ENCODE measurements at regions not wholly inside any gene's neighbourhood (a gene's known extent, or its start where the extent isn't known, plus 50 kb on each side); places are given as distances from the start of the nearest gene placed in this dataset.

DNA sequence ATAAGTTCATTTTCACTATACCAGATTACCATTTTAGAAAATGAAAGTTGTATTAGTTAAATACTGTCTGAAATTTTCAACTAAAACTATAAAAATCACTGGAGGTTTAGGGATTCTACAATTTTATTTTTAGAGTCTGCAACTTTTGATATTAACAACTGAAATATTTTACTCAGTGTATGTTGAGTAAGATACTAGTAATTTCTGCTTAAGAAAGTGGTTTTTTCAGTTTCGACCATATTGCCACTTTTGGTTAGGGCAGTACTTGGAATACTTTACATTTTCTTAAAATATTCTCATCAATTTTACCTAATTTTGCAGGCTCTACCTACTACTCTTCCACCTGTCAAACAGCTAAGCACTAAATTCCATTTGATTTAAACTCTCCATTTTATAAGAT lies 59.6 kb downstream of the KCNRG start:
- Histone ChIP-seq H3K27me3 (ENCODE audit: insufficient read depth, low read length, poor library complexity) (no peaks in the 10 kb centered on the region), H4K20me1 (ENCODE audit: insufficient read depth, low read length) (peaks cover 83% of the 10 kb centered on the region), H3K27ac (ENCODE audit: low read length) (no peak overlapping the region), H3K4me3 (ENCODE audit: low read depth in 1 of 2, low read length in 2 of 2) (peak overlapping the region in 1 of 2 experiments; percentile 38; a peak in 1 of 4 replicates), H3K79me2 (ENCODE audit: insufficient read depth, low read length) (peaks cover 100% of the 10 kb centered on the region), H2AFZ (ENCODE audit: low read depth, low read length) (no peak overlapping the region), H3K9me3 (ENCODE audit: insufficient read depth, low read length, severe bottlenecking) (no peaks in the 10 kb centered on the region), H3K9ac (ENCODE audit: low read depth, low read length) (no peak overlapping the region; the same call in 1 of the 2 replicates), H3K4me1 (ENCODE audit: insufficient read depth, low read length) (peaks cover 81% of the 10 kb centered on the region), H3K4me2 (ENCODE audit: insufficient read depth, low read length) (peak overlapping the region; percentile 75), H3K36me3 (ENCODE audit: insufficient read depth, low read length) (peaks cover 72% of the 10 kb centered on the region)
- DNase-seq (no peak), ATAC-seq (ENCODE audit: insufficient read depth, low read depth) (no peak)
- no peak for TF ChIP-seq EZH2 (IDR thresholded peaks at IDR 0.05; ENCODE audit: borderline replicate concordance, low read depth, low read length, severe bottlenecking)
- TF ChIP-seq, protein P1, sequence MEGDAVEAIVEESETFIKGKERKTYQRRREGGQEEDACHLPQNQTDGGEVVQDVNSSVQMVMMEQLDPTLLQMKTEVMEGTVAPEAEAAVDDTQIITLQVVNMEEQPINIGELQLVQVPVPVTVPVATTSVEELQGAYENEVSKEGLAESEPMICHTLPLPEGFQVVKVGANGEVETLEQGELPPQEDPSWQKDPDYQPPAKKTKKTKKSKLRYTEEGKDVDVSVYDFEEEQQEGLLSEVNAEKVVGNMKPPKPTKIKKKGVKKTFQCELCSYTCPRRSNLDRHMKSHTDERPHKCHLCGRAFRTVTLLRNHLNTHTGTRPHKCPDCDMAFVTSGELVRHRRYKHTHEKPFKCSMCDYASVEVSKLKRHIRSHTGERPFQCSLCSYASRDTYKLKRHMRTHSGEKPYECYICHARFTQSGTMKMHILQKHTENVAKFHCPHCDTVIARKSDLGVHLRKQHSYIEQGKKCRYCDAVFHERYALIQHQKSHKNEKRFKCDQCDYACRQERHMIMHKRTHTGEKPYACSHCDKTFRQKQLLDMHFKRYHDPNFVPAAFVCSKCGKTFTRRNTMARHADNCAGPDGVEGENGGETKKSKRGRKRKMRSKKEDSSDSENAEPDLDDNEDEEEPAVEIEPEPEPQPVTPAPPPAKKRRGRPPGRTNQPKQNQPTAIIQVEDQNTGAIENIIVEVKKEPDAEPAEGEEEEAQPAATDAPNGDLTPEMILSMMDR (IDR thresholded peaks at IDR 0.05; ENCODE audit: borderline replicate concordance, extremely low read depth, low read length, poor library complexity, severe bottlenecking), result no peak

DNA sequence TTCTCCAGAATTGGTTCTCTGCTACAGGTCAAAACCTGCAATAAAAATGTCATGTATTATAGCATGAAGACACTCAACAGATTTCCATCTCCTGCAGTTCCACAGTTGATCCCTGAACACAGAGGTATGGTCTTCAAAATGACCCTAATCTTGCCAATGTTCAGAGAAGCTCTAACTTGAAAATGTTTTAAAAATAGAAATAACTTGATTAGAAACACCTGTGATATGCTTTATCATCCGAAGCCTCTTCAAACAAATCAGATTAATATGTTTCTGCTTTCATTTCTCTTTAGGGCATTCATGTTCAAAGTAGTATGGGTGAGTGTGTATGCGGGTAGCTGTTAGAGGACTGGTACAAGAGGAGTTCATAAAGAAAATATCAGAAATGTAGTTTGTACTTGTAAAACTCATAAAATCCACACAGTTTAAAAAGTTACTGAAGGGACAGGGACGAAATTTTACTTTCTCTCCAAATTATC lies 60.4 kb downstream of the KCNRG start:
- no peak for DNase-seq
- Histone ChIP-seq H3K4me1 (ENCODE audit: insufficient read depth, low read length) (peaks cover 79% of the 10 kb centered on the region), H3K4me2 (ENCODE audit: insufficient read depth, low read length) (peak overlapping the region; percentile 75), H3K27ac (ENCODE audit: low read length) (no peak overlapping the region), H3K36me3 (ENCODE audit: insufficient read depth, low read length) (peaks cover 72% of the 10 kb centered on the region), H4K20me1 (ENCODE audit: insufficient read depth, low read length) (peaks cover 83% of the 10 kb centered on the region), H3K27me3 (ENCODE audit: insufficient read depth, low read length, poor library complexity) (no peaks in the 10 kb centered on the region), H3K4me3 (ENCODE audit: low read depth in 1 of 2, low read length in 2 of 2) (peak overlapping the region in 1 of 2 experiments; percentile 38; a peak in 1 of 4 replicates), H3K79me2 (ENCODE audit: insufficient read depth, low read length) (peaks cover 100% of the 10 kb centered on the region), H2AFZ (ENCODE audit: low read depth, low read length) (no peak overlapping the region), H3K9ac (ENCODE audit: low read depth, low read length) (peak overlapping the region; percentile 95; the same call in 1 of the 2 replicates), H3K9me3 (ENCODE audit: insufficient read depth, low read length, severe bottlenecking) (no peaks in the 10 kb centered on the region)
- TF ChIP-seq EZH2 (IDR thresholded peaks at IDR 0.05; ENCODE audit: borderline replicate concordance, low read depth, low read length, severe bottlenecking), result no peak
- peak; percentile 27; the same call in 1 of the 3 replicates for ATAC-seq (ENCODE audit: insufficient read depth, low read depth)

DNA sequence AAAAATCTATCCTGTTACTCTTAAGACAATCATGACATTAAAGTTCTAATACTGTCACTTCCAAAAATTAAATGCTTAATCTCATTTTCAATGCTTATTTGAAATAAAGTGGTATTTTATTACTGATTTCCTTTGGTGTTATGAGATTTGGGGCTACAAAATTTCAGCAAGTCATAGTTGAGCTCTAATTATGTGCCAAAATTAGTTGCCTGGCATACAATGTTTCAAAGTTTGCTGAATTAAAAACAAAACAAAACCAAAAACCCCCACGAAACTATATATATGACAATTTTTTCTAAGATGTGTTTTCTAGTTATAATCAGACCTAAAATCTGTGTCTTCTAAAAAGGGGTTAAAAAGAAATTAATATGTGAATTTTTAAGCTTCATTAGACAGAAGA lies 62.2 kb downstream of the KCNRG start:
- H2AFZ ChIP-seq (ENCODE audit: low read depth, low read length), result no peak overlapping the region
- H3K9me3 ChIP-seq (ENCODE audit: insufficient read depth, low read length, severe bottlenecking), result no peaks in the 10 kb centered on the region
- H3K27me3 ChIP-seq (ENCODE audit: insufficient read depth, low read length, poor library complexity), result no peaks in the 10 kb centered on the region
- no peak overlapping the region for H3K27ac ChIP-seq (ENCODE audit: low read length)
- H3K4me2 ChIP-seq (ENCODE audit: insufficient read depth, low read length), result peak overlapping the region; percentile 75
- peaks cover 98% of the 10 kb centered on the region for H3K79me2 ChIP-seq (ENCODE audit: insufficient read depth, low read length)
- ATAC-seq (ENCODE audit: insufficient read depth, low read depth), result no peak
- peaks cover 63% of the 10 kb centered on the region for H3K4me1 ChIP-seq (ENCODE audit: insufficient read depth, low read length)
- H4K20me1 ChIP-seq (ENCODE audit: insufficient read depth, low read length), result peaks cover 72% of the 10 kb centered on the region
- H3K9ac ChIP-seq (ENCODE audit: low read depth, low read length), result peak overlapping the region; percentile 95
- DNase-seq, result no peak
- peak overlapping the region; percentile 13 to 58; a peak in 3 of 4 replicates for H3K4me3 ChIP-seq (ENCODE audit: low read depth in 1 of 2, low read length in 2 of 2)
- peaks cover 64% of the 10 kb centered on the region for H3K36me3 ChIP-seq (ENCODE audit: insufficient read depth, low read length)
- TF ChIP-seq EZH2 (IDR thresholded peaks at IDR 0.05; ENCODE audit: borderline replicate concordance, low read depth, low read length, severe bottlenecking), result no peak

DNA sequence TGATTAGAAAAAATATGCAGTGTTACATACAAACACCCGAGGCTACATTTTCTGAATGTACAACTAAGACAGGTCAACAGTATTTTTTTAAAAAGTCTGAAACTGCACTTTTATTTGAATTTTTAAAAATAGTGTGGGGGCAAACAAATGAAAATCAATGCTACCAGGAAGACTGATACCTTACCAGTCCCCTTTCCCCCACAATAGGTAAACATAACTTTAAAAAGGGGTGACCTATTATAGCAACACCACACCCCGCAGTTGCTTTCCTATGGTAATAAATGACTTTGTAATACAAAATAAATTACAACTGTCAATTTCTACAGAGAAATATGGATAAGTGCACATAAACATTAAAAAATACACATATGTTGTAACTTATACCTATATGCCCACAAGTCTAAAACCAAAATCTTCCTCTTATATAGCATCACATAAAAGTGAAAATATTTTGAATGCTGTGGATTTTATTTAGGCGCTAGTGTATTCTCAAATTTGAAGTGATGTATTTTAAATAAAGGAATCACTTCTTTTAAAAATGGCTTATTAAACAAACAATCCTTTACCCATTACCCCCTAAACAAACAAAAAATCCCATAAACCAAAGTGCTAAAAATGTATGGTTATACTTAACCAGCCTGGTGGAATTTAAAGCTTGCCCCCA lies 63.1 kb downstream of the KCNRG start:
- H3K79me2 ChIP-seq (ENCODE audit: insufficient read depth, low read length), result peaks cover 98% of the 10 kb centered on the region
- ATAC-seq (ENCODE audit: insufficient read depth, low read depth) (no peak), DNase-seq (no peak)
- H3K4me3 ChIP-seq (ENCODE audit: low read depth in 1 of 2, low read length in 2 of 2), result peak overlapping the region; percentile 58 to 90; a peak in 3 of 4 replicates
- peaks cover 69% of the 10 kb centered on the region for H4K20me1 ChIP-seq (ENCODE audit: insufficient read depth, low read length)
- no peak overlapping the region for H2AFZ ChIP-seq (ENCODE audit: low read depth, low read length)
- peaks cover 55% of the 10 kb centered on the region for H3K4me1 ChIP-seq (ENCODE audit: insufficient read depth, low read length)
- H3K9ac ChIP-seq (ENCODE audit: low read depth, low read length), result peak overlapping the region; percentile 95
- peaks cover 55% of the 10 kb centered on the region for H3K36me3 ChIP-seq (ENCODE audit: insufficient read depth, low read length)
- peak overlapping the region; percentile 75 for H3K4me2 ChIP-seq (ENCODE audit: insufficient read depth, low read length)
- H3K27me3 ChIP-seq (ENCODE audit: insufficient read depth, low read length, poor library complexity), result no peaks in the 10 kb centered on the region
- TF ChIP-seq, protein P1 (IDR thresholded peaks at IDR 0.05; ENCODE audit: borderline replicate concordance, extremely low read depth, low read length, poor library complexity, severe bottlenecking), result no peak
- no peak for TF ChIP-seq EZH2 (IDR thresholded peaks at IDR 0.05; ENCODE audit: borderline replicate concordance, low read depth, low read length, severe bottlenecking)
- H3K27ac ChIP-seq (ENCODE audit: low read length), result peak overlapping the region; percentile 96
- no peaks in the 10 kb centered on the region for H3K9me3 ChIP-seq (ENCODE audit: insufficient read depth, low read length, severe bottlenecking)
